CD4-positive, alpha-beta T cell treated with Interleukin-17A for 4 hours (primary cell): ENCODE measurements at regions not wholly inside any gene's neighbourhood (a gene's known extent, or its start where the extent isn't known, plus 50 kb on each side); places are given as distances from the start of the nearest gene placed in this dataset.
"Not testable (repeated sequence)": the region's sequence is repeated elsewhere in the genome, so short reads cannot be mapped to it uniquely, and the experiment has no call there.

Source experiments
- DNase-seq: peaks from one replicate; pipeline ENCODE4 v3.0.0-alpha.2; 2020; ENCODE audit warnings: mixed read lengths

DNA sequence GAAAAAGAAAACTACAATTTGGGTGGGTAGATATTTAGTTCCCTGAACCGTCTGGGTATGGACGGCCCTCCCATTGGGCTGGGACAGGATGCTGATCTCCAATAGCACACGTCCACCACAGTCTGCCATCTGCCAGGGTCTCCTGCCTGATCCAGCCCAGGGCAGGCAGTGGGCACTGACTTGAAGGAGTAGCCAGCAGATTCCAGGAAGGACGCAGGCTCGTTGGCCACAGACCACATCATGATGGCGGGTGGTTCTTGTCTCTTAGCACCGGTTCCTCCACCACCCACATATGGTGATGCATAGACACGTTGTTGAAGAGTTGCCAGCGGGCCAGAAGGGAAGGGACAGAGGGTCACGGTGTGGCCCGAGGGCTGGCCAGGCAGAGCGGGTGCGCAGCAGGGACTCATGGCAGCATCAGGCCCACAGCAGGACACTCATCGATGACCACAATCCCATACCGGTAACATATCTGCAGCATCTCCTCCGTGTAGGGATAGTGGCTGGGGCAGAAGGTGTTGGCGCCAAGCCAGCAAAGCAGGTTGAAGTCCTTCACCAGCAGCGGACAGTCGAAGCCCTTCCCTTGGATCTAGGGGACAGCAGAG, 155.8 kb upstream of the FAM174A start:
- not testable (repeated sequence) for DNase-seq

DNA sequence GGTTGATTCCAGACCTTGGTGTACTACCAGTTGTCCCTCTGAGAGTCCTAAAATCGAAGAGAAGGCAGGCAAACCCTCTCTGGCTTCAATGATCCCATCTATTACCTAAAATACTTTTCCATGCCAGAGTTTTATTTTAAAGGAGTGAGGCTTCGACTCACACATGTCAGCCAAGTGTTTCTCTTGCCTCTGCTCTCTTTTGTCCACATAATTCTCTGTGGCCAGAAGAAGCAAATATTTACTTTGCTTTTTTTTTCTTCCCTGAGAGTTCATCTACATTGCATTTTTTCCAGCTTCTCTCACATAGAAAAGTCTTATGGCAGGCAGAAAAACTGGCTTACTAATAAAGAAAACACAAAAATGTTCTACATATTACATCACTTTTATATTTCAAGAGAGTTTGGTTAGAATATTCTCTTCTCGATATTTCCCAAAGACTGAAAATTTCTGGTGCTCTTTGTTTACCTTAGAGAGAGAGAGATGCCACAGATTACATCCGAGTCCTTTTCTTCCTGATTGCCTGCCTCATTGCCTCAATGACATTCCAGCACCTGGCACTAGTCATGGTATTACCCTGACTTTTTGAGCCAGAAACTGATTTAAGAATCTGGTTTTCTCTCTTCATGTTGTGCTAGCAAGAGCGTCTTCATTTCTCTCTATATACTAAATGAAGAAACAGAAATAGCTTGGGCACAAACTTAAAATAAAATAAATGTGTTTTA, 170.3 kb upstream of the FAM174A start:
- DNase-seq: not testable (repeated sequence)

DNA sequence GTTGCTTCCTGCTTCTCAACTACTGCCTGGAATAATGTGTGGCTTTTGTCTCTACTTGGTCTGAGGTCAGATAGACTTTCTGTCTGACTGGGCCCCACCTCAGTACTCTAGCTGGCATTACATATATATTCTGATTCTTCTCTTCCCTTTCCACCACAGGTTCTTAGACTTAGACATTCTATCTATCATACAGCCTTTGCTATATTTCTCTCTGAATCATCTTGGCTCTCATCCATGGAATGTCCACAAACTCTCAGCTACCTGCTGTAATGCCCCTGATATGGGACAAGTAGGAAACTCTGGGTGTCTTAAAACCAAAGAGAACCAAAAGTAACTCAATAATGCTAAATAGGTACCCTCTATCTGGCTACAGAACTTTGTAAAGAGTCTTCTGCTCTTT, 170.8 kb upstream of the FAM174A start:
- not testable (repeated sequence) for DNase-seq

DNA sequence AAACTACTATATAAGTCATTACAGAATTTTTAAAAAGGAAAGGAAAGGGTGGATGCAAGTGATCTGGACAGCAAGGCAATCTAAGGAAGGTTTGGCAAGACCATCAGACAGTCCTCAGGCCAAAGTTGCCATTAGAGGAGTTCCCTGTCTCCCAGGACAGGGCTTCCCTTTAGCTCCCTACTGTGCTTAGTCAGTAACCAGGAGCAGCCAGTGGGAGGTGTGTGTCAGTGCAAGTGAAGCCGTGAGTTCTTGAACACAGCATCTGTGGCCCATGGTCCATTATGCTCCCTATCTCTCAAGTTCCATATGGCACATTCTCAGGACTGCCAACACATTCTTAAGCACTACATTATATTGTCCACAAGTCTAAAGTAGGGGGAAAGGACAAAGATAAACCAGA, 175.2 kb upstream of the FAM174A start:
- DNase-seq: not testable (repeated sequence)

DNA sequence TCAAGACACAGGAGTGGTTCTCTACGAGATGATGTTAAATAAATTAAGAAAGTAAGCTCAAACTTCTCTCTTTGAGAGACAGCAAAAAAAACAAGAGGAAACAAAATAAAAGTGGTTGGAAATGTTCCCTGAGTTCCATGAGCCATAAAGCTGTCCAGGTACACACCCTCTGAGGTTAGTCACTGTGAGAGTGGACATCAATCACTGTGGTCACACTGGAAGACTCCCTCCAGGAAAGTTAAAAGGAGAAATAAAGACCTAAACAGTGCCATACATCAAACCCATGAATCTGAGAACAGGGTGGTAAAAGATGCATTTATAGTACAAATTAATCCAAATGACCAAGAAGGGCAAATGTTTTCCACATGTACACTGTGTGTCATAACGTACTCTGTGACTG, 188.9 kb upstream of the FAM174A start:
- DNase-seq: not testable (repeated sequence)

DNA sequence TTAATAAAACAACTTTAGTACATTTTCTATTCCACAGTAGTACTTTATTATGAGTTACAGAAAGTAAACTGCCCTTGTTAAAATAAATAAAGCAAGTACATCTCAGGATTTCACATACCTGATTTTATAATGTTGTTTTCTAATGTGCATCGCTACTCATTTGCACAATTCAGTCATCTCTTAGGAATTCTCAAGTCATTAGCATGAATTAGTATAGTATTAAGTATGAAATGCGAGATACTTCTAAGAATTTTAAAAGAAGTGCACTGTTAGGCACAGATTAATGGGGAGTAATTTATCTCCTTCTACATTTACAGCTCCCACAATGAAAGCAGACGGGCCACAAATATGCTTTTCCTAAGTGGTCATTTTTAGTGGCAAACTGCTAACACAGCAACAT, 193.7 kb upstream of the FAM174A start:
- not testable (repeated sequence) for DNase-seq

DNA sequence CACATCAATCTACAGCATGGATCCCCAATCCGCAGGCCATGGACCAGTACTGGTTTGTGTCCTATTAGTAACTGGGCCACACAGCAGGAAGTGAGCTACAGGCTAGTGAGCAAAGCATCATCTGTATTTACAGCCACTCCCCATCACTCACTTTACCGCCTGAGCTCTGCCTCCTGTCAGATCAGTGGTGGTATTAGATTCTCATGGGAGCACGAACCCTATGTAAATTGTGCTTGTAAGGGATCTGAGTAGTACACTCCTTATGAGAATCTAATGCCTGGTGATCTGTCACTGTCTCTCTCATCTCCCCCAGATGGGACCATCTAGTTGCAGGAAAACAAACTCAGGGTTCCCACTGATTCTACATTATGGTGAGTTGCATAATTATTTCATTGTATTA, 212.7 kb upstream of the FAM174A start:
- no peak for DNase-seq

DNA sequence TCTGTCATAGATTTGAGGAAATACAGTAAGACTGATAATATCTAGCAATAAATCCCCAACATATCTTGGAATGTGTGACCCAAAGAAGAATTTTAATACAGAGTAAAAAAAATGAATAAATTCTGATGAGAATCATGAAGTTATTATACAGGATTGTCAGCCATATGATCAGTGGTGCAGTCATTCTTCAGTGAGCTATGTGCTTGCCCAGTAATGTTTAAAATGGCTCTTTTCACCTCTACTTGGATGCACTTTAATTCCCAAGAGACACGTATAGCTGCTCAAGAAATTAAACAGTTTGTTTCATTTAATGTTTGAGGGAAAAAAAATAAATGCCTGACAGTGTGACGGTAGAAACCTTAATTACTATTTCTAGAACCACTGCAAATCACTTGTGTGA, 215.3 kb upstream of the FAM174A start:
- no peak for DNase-seq

DNA sequence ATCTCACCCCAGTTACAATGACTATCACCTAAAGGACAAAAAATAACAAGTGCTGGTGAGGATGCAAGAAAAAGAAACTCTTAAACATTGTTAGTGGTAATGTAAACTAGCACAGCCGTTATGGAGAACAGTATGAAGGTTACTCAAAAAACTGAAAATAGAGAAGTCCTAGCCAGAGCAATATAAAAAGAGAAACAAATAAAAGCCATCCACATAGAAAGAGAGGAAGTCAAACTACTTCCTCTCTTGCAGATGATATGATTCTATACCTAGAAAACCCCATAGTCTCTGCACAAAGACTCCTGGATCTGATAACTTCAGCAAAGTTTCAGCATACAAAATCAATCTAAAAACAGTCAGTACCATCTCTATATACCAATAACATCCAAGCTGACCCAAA, 221.5 kb upstream of the FAM174A start:
- DNase-seq: no peak

DNA sequence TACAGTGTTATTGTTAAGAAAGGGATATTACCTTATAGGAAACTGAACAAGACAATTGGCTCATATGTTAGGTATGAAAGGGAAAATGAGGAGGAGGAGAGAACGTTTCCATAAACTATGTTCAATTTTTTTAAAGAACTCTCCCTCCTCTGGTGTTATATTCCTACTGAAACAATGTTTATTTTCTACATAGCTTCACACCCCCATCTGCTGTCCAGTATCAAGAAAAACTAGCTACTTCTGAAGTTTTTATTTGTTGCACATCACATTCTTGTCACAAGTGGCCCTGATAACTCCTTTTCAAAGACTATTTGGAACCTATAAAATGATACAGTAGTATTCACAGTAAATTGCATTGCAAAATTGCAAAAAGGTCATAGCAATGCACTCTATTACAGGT, 223.4 kb upstream of the FAM174A start:
- DNase-seq: no peak

DNA sequence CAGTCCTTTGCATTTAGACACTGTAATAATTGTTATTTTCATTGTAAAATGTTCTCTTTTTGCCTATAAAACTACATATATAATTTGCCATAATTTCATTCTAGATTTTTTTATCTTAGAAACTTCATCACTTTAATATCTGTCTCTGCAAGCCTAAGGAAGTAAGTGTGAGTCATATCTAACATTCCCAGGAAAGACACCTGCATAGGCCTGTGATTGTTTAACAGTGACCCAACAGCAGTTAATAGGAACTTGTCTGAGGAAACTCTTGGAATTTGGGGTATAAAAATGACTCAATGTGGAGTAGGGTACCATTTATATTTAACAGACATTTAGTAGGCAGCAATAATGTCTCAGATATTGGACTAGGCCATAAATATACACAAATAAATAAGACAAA, 229.2 kb upstream of the FAM174A start:
- DNase-seq: no peak

DNA sequence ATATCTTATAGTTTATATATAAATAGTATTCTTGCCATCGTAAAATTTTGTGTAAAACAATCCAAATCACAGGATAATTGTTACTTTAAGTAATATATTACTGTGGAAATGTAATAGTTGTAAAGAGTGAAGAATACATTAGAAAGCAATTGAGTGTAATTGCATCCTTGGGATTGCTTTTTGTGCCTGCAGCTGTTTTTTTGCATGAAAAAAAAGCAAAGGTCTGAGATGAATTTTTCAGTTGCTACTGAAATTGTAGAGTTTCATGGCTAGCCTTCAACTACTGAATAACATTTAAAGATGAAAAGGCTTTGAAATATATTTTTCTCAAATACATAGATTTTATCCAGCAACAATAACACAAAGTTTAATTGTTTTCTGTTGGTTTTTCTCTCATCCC, 232.0 kb upstream of the FAM174A start:
- no peak for DNase-seq

DNA sequence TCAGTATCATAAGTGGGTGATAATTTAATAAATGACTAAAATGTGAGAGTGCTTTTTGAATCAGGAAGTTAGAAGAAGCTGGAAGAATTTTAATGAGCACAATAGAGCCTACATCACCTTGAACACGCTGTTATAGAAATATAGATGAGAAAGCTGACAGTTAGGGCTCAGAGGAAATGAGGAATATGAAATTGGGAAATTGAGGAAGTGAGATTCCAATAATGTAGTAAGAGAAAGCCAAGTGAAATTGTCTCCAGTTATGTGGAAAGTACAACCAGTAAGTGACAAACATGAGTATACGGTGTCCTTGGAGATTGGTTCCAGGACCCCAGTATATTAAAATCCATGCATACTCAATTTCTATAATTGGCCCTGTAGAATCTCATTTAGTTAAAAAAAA, 235.9 kb upstream of the FAM174A start:
- no peak for DNase-seq

DNA sequence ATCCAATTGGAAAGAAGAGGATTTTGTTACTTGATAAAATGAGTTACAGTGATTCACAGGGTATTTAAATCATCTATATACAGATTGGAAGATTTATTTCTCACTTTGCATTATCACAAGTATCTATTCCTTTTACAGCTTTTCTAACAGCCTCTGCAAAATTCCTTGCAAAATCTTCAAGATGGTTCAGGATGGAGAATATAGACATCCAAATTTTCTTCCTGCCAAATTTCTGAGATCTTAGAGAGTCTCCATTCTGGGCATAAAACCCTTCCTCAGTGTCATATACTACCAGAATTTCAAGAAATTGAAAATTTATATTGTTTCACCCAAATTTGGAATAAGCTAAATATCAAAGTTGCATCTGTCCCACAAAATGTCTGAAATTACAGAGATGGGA, 259.1 kb upstream of the FAM174A start:
- no peak for DNase-seq

DNA sequence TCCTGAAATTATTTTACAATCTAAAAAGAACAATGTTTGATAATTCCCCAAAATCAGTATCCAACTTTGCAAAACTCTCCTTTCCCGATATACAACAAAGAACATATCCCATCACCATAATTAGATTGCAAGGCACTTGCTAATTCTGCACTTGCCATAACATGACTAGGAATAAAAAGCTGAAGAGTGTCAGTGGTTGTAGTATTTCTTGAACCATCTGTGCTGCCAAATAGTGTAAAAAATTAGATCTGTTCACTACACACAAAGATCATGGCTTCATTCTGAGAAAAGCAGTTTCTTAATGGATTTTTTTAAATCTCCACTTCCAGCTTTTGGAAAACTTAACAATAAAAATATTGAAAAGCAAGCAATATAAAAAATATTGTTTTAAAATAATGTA, 259.5 kb upstream of the FAM174A start:
- no peak for DNase-seq

DNA sequence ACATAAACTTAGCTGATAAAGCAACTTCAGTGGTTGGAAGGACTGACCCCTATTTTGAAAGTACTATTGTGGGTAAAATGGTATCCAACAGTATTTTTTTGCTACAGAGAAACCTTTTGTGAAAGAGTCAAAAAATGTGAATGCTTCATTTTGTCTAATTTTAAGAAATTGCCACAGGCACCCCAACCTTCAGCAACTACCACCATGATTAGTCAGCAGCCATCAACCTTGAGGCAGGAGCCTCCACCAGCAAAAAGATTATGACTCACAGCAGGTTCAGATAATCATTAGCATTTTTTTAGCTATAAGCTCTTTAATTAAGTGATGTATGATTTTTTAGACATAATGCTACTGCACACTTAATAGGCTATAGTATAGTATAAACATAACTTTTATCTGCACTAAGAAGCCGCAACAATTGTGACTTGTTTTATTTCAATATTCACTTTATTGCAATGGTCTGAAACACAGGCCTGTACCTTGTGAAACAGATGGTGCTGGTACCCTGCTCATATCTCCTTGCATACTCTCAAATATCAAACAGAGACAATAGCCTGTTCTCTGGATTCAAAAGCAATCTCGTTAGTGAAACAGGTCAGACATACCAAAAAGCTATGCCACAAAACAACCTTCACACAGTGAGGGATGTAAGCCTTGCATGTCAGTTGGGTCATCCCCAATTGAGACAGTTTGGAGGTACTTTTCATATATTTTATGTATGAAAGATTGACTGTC, 261.2 kb upstream of the FAM174A start:
- DNase-seq: no peak

DNA sequence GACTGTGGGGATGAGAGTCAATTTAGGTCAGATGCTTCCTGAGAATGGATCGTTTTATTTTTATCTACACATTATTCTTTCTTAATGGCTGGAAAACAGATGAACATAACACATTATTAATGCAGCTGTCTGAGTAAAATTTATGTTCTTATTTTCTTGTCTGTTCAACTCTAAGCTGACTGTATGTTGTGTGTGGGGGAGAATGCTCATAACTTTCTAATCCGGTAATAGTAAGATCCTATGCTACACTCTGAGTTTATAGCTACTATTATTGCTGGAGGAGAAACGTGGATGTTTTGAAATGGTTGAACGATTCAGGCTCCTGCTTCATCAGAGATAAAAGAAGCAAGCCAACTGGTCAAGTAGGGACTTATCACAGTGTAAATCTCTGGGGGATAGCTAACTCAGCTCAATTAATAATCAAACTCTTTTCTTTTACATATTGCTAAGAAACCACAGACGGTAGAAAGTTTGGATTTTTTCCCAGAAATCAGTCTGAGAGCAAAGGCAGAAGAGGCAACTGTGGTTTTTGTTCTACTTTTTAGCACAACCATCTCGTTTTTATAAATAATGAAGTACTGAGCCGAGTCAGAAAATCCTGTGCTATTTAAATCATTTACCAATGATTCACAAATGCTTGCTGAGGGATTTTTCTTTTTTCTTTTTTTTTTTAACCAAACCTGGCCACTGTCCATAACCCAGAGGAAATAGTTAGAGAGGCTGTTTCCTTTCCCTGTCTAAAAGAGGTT, 265.0 kb upstream of the FAM174A start:
- no peak for DNase-seq

DNA sequence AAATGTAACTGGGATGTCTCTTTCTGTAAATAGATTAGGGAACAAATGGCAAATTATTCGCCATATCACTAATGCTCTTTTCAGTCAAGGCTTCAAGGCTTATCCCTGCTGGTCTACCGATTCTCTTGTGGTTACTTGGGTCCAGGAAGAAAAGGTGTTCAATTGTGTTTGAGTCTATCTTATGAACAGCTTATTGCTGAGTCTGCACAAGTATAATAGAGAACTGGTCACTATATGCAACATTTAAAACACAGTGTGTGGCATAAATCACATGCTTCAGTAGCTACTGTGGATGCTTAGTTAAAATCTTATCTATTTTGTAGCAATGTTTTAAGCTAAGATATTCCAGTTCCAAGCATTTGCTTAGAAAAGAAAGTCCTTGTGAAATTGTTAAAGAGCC, 274.2 kb upstream of the FAM174A start:
- DNase-seq: no peak

DNA sequence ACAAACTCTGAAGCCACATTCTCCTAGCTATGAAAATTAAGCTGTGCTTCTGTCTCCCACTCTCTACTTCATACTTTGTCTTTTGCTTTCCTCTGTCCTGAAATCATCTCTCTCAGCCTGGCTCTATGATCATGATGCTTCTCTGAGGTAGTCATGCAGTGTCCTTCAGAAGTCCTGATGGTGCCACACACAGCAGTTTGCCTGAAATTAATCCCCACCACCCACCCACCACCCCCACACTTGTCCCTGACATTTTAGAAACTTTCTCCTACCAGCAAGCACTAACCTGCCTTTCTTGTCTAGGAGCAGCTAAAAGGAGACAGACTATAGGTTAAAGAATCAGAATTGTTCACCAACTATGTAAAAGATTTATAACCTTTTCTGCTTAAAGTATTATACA, 282.2 kb upstream of the FAM174A start:
- no peak for DNase-seq

DNA sequence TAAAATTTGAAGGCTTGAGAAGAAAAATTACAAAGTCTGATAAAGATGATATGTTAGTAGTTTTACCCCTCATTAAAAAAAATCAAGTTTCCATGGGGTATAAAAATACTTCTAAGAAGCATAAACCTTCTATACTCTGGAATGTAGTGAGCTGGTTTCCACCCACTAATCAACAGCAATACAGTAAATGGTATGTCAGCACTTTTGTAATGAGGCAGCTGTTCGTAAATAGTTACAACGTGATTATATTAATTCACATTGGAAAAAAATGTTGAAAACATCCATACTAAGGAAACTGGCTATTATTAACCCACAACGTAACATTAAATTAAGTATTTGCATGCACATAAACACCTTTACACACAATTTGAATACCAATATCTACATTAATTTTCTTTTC, 283.1 kb upstream of the FAM174A start:
- no peak for DNase-seq

DNA sequence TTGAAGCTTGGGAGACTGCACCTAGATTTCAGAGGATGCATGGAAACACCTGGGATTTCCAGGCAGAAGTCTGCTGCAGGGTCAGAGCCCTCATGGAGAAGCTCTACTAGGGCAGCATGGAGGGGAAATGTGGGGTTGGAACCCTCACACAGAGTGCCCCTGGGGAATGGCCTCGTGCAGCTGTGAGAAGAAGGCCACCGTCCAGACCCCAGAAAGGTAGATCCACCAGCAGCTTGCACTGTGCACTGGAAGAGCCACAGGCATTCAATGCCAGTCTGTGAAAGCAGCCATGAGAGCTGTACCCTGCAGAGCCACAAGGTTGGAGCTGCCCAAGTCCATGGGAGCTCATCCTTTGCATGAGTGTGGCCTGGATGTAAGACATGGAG, 285.3 kb upstream of the FAM174A start:
- DNase-seq: no peak

DNA sequence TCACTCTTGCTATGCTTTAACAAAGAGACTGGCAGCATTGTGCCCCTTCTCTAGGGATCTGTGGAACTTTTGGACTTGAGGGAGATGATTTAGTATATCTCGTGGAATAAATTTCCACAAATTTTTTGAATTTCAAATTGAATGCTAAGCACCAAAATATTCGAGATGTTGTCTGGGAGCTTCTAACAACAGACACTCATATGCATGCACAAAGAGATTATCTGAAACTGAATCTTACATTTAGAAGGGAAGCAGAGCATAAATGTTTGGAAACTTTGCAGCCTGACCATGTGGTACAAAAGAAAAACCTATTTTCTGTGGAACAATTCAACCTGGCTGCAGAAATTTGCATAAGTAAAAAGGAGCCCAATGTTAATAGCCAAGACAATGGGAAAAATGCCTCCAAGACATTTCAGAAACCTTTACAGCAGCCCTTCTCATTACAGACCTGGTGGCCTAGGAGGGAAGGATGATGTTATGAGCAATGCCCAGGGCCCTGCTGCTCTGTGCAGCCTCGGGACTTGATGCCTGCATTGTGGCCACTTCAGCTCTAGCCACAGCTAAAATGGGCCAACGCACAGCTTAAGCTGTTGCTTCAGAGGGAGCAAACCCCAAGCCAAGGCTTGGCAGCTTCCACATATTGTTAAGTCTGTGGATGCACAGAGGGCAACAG, 285.8 kb upstream of the FAM174A start:
- no peak for DNase-seq

DNA sequence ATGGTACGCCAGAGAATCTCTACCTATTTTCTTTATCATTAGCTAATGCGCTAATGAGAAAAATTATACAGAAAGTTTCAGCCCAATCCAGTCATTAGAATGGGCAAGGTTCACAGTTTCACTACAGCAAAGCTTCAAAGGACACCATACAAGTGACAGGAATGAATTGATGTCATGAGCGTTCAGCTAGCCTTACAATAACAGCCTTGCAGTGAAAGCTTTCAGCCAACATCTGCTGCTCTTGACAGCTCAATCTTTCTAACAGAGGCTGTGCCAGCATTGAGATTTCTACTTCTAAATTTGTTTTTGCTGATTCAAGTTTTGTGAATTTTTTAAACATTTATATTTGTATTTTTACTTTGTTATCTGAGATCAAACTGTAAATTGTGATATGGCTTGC, 302.4 kb upstream of the FAM174A start:
- DNase-seq: no peak
